Left ventricle myocardium inferior (tissue), 1 donor: ENCODE measurements at regions not wholly inside any gene's neighbourhood (a gene's known extent, or its start where the extent isn't known, plus 50 kb on each side); places are given as distances from the start of the nearest gene placed in this dataset.
"Not testable (repeated sequence)": the region's sequence is repeated elsewhere in the genome, so short reads cannot be mapped to it uniquely, and the experiment has no call there.

Experiments used
- DNase-seq: peaks from one replicate; pipeline ENCODE4 v3.0.0-alpha.2; 2020
- H3K27ac ChIP-seq: fragments of 200-600 bp; replicated peaks from 2 replicates; pipeline ENCODE4 v1.8.0; 2021
- H3K27me3 ChIP-seq: fragments of 200-600 bp; 2 replicates; pipeline ENCODE4 v1.8.0; 2021; ENCODE audit warnings: low read depth
- H3K36me3 ChIP-seq: fragments of 200-600 bp; 2 replicates; pipeline ENCODE4 v1.8.0; 2021
- H3K4me1 ChIP-seq: fragments of 200-600 bp; 2 replicates; pipeline ENCODE4 v1.8.0; 2021
- H3K4me3 ChIP-seq: fragments of 200-600 bp; 2 replicates; pipeline ENCODE4 v1.8.0; 2021; ENCODE audit warnings: mild to moderate bottlenecking, moderate library complexity
- H3K9me3 ChIP-seq: fragments of 200-600 bp; replicated peaks from 2 replicates; pipeline ENCODE4 v1.8.0; 2021
- intact Hi-C: fragments of 100-400 bp; cut with micrococcal nuclease; formaldehyde crosslinking; loops from one replicate; pipeline ENCODE4 v1.11.0; 2022
- TF ChIP-seq, protein P1 (sequence below): fragments of 200-600 bp; IDR thresholded peaks from 2 replicates; pipeline ENCODE4 v1.8.0; 2021; ENCODE audit warnings: antibody characterized with exemption, mild to moderate bottlenecking, borderline replicate concordance
- donor health status: DM: no; HTN: yes; CAD: no; lungs with severe emphysema.

DNA sequence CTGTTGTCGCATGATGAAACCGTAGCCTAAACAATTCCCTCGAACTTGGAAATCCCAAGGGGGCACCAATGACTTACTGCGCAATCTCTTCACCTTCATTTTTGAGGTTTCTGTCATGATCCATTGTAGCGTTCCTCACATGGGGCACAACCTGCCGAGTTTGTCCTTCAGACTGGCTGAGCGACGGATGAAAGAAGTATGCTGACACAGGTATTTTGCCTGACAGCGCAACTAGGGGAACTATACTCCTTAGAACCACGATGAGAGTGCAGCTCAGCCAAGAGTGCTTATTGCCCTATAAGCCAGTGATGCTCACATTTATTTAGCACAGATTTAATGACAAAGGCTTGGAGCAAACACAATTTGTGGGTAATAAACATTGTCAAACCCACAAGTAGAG is 106.3 kb upstream of the ZNF267 start:
- Histone ChIP-seq H3K4me1 (no peaks in the 10 kb centered on the region), H3K9me3 (peaks cover 100% of the 10 kb centered on the region), H3K27ac (no peak overlapping the region), H3K36me3 (peaks cover 75% of the 10 kb centered on the region), H3K27me3 (no peaks in the 10 kb centered on the region), H3K4me3 (no peak overlapping the region)
- intact Hi-C loops = no loop called here
- no peak for DNase-seq
- TF ChIP-seq, protein P1, sequence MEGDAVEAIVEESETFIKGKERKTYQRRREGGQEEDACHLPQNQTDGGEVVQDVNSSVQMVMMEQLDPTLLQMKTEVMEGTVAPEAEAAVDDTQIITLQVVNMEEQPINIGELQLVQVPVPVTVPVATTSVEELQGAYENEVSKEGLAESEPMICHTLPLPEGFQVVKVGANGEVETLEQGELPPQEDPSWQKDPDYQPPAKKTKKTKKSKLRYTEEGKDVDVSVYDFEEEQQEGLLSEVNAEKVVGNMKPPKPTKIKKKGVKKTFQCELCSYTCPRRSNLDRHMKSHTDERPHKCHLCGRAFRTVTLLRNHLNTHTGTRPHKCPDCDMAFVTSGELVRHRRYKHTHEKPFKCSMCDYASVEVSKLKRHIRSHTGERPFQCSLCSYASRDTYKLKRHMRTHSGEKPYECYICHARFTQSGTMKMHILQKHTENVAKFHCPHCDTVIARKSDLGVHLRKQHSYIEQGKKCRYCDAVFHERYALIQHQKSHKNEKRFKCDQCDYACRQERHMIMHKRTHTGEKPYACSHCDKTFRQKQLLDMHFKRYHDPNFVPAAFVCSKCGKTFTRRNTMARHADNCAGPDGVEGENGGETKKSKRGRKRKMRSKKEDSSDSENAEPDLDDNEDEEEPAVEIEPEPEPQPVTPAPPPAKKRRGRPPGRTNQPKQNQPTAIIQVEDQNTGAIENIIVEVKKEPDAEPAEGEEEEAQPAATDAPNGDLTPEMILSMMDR = no peak

DNA sequence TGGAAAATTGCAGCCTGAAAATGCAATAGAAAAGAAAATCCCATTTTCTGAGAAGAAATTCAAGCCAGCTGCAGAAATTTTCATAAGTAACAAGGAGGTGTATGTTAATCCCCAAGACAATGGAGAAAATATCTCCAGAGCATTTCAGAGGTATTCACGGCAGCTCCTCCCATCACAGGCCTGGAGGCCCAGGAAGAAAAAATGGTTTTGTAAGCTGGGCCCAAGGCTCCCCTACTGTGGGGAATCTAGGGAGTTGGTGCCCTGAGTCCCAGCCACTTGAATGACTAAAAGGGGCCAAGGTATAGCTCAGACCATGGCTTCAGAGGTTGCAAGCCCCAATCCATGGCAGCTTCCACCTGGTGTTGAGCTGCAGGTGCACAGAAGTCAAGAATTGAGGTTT is 93.3 kb upstream of the ZNF267 start:
- Histone ChIP-seq H3K9me3 (peaks cover 100% of the 10 kb centered on the region), H3K4me1 (no peaks in the 10 kb centered on the region), H3K27ac (no peak overlapping the region), H3K4me3 (no peak overlapping the region), H3K36me3 (peaks cover 22% of the 10 kb centered on the region), H3K27me3 (no peaks in the 10 kb centered on the region)
- intact Hi-C loops = no loop called here
- no peak for DNase-seq
- TF ChIP-seq, protein P1 = no peak

DNA sequence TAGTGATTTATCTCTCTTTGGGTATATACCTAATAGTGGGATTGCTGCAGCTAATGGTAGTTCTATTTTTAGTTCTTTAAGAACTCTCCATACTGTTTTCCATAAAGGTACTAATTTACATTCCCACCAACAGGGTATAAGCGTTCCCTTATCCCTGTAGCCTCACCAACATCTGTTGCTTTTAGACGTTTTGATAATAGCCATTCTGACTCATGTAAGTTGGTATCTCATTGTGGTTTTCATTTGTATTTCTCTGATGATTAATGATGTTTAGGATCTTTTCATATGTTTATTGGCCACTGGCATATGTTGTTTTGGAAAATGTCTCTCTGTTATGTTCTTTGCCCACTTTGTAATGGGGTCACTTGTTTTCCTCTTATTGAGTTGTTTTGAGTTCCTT is 88.5 kb upstream of the ZNF267 start:
- intact Hi-C loops = no loop called here
- TF ChIP-seq, protein P1 = no peak
- Histone ChIP-seq H3K27ac (no peak overlapping the region), H3K9me3 (peaks cover 99% of the 10 kb centered on the region), H3K36me3 (peaks cover 15% of the 10 kb centered on the region), H3K4me1 (no peaks in the 10 kb centered on the region), H3K4me3 (no peak overlapping the region), H3K27me3 (no peaks in the 10 kb centered on the region)
- no peak for DNase-seq

DNA sequence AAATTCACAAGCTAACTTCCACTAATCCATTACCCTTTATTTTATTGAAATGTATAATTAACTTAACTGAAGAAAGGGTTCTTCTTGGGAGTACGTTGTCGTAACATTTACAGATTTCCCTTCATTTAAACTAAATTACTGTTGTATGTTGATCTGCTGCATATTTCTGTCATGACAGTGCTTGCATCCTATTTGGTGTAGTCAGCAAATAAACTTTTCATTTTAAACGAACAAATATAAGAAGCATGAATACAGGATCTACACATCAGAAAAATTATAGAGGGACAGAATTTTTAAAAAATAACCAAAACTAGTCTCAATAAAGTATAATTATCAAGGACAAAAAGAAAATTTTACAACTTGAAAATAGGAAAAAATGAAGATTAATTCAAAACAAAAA is 66.5 kb upstream of the ZNF267 start:
- Histone ChIP-seq H3K36me3 (no peaks in the 10 kb centered on the region), H3K4me1 (no peaks in the 10 kb centered on the region), H3K9me3 (peaks cover 10% of the 10 kb centered on the region), H3K27me3 (peaks cover 8% of the 10 kb centered on the region), H3K4me3 (no peak overlapping the region), H3K27ac (no peak overlapping the region)
- TF ChIP-seq, protein P1 = no peak
- DNase-seq = no peak
- intact Hi-C loops = no loop called here

DNA sequence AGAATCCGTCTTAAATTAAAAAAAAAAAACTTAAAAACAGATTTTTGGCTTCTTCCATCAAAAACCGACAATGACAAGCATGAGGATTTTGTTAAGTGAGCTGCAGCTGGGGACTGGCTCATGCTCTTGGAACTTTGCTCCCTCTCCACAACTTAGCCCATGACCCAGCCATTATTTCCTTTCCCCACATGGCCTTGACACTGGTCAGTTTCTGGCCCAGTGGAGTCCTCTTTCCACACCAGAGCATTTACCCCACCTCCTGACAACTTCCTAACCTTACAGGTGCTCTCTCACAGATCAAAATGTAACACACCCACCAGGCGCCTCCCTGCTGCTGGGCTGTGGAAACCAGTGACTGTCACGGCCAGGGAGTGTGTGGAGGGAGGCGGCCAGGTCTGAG is 62.7 kb upstream of the ZNF267 start:
- Histone ChIP-seq H3K27me3 (peaks cover 8% of the 10 kb centered on the region), H3K27ac (no peak overlapping the region), H3K4me1 (no peaks in the 10 kb centered on the region), H3K9me3 (no peaks in the 10 kb centered on the region), H3K36me3 (no peaks in the 10 kb centered on the region), H3K4me3 (no peak overlapping the region)
- DNase-seq = no peak
- TF ChIP-seq, protein P1 = no peak
- intact Hi-C loops = no loop called here

DNA sequence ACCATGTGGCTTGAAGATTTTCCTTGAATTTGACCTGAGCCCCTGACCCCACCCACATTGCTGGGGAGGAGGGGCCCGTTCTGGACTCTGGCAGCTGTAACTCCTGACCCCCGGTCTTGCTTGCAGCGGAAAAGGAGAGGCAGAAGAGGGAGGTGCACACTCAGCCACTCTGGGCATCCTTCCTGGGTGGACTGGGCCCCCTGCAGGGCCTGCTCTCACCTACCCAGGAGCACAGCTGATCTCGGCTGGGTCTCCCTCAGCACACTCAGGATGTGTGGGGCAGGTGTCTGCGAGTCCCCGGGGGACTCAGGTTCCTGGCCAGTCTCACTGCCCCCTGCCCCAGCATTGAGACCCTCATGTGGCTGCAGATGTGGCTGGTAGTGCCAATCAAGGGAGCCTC is 57.5 kb upstream of the ZNF267 start:
- intact Hi-C loops, H3K27ac ChIP-seq, H3K4me3 ChIP-seq, DNase-seq, H3K4me1 ChIP-seq, H3K9me3 ChIP-seq, H3K36me3 ChIP-seq: not testable (repeated sequence)
- peaks cover 47% of the 10 kb centered on the region for H3K27me3 ChIP-seq
